Stimulated activated CD8-positive, alpha-beta memory T cell treated with anti-CD3 and anti-CD28 coated beads, Interleukin-4, amount 100 ng/mL, for 4 hours (primary cell): ENCODE measurements at regions not wholly inside any gene's neighbourhood (a gene's known extent, or its start where the extent isn't known, plus 50 kb on each side); places are given as distances from the start of the nearest gene placed in this dataset.

ENCODE experiments used
- DNase-seq, 2 donors: peaks; one replicate each; pipeline ENCODE4 v3.0.0-alpha.2; 2020; ENCODE audit warnings: low read depth in 2 of 2, low spot score in 1 of 2

GRCh38 chr6:167766986-167767714 lies 59.6 kb upstream of the AFDN start:
- DNase-seq: no peak

- no peak for DNase-seq
These were observed 59.0 kb upstream of the AFDN start for GRCh38 chr6:167767715-167768107.

GRCh38 chr6:167768471-167769215 lies 58.1 kb upstream of the AFDN start:
- DNase-seq: no peak

- DNase-seq: no peak
These were observed 57.1 kb upstream of the AFDN start for GRCh38 chr6:167769408-167770190.

- no peak for DNase-seq
These were observed 56.3 kb upstream of the AFDN start for GRCh38 chr6:167770291-167770955.

- DNase-seq: no peak
These were observed 51.8 kb upstream of the AFDN start for GRCh38 chr6:167774881-167775280.

- DNase-seq: no peak
These were observed 49.6 kb upstream of the AFDN start for GRCh38 chr6:167776906-167777627.
